ENCODE measurements at regions not wholly inside any gene's neighbourhood (a gene's known extent, or its start where the extent isn't known, plus 50 kb on each side); places are given as distances from the start of the nearest gene placed in this dataset.

DNA sequence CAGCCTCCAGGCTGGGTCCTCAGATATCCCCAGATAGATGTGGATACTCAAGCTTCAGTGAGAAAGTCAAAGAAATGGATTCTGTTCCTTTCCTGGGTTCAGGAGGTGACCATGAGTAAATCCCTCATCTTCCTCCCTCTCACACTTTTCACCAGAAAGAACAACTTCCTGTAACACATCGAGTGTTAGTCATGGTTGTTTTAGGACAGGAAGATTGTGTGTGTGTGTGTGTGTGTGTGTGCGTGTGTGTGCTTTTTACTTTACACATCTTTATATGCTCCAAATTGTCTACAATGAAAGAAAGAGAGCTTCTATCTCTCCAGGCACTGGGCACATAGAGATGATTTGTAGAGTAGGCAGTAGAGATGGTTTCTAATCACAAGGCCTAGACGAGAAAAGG is 139.9 kb downstream of the TBXT start:
- TF ChIP-seq POLR2A (IDR thresholded peaks at IDR 0.05): no peak
- TF ChIP-seq, protein P1, sequence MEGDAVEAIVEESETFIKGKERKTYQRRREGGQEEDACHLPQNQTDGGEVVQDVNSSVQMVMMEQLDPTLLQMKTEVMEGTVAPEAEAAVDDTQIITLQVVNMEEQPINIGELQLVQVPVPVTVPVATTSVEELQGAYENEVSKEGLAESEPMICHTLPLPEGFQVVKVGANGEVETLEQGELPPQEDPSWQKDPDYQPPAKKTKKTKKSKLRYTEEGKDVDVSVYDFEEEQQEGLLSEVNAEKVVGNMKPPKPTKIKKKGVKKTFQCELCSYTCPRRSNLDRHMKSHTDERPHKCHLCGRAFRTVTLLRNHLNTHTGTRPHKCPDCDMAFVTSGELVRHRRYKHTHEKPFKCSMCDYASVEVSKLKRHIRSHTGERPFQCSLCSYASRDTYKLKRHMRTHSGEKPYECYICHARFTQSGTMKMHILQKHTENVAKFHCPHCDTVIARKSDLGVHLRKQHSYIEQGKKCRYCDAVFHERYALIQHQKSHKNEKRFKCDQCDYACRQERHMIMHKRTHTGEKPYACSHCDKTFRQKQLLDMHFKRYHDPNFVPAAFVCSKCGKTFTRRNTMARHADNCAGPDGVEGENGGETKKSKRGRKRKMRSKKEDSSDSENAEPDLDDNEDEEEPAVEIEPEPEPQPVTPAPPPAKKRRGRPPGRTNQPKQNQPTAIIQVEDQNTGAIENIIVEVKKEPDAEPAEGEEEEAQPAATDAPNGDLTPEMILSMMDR (IDR thresholded peaks at IDR 0.05): no peak
- no peak for TF ChIP-seq POLR2AphosphoS5 (IDR thresholded peaks at IDR 0.05)
- H3K36me3 ChIP-seq: no peaks in the 10 kb centered on the region
- no peak overlapping the region for H3K4me3 ChIP-seq
- H3K27ac ChIP-seq: no peak overlapping the region
- WGBS: 57% methylated on average over 3 of the region's 3 CpGs
- intact Hi-C loops (cut with DNase I): no loop called here
- H3K27me3 ChIP-seq (replicated peaks; ENCODE audit: insufficient read depth): peaks cover 3% of the 10 kb centered on the region
- H3K9me3 ChIP-seq: no peaks in the 10 kb centered on the region
- DNase-seq (ENCODE audit: low spot score): no peak
- H3K4me1 ChIP-seq (replicated peaks): no peaks in the 10 kb centered on the region

DNA sequence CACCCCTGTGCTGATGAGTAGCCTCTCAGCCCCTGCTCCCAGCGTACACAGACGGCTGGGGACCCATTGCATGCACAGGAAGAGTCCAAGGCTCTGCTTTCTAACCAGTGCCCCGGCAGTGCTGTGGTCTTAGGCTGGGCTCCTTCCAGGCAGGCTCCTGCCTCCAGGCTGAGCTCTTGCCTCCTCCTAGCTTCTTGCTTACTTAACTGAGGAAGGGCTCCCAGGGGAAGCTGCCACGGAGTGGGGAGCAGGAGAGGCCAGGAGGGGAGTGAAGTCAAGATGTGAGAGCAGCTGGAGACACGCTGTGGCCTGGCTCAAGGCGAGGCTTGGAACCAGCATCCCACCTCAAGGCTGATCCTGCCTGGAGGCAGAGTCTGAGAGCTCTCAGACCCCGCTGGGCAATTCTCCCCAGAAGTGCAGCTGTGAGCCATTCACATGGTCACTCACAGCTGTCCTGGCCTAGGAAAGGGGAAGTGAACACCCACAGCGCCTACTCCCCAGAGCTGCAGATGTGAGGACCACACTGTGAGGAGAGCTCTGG is 141.0 kb downstream of the TBXT start:
- H3K27ac ChIP-seq: no peak overlapping the region
- DNase-seq (ENCODE audit: low spot score): no peak
- 57% methylated on average over 8 of the region's 8 CpGs for WGBS

DNA sequence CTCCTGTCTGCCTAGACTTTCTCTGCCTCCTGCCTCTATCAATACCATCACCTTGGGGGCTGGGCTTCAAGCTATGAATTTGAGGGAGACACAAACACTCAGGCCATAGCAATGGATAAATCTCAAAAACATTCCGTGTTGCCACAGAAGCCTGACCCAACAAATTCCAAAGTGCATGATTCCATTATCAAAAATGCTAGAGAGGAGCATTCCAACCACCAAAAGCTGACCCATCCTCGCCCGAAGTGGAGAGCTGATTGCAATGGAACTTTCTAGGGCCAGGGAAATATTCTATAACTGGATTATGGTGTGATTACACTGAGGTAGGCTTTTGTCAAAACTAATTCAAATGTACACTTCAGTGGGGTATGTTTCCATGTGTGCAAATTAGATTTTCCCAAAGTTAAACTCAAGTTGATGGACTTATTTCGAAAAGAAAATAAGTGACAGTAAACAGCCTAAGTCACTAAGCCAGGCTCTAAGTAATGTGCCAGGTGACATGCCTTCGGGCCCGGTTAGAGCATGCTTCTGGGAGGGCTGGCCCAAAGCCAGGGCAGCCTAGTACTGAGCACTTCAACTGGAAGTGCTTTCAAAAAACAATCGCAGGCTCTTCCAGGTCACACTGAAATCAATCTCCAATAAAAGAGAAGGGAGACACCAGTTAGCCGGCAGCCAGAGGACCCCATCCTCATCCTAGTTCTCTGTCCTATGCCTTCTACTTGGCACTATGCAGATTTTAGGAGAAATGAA is 142.3 kb downstream of the TBXT start:
- TF ChIP-seq, protein P1 (IDR thresholded peaks at IDR 0.05): no peak
- TF ChIP-seq POLR2A (IDR thresholded peaks at IDR 0.05) (no peak), POLR2AphosphoS5 (IDR thresholded peaks at IDR 0.05) (no peak)
- intact Hi-C loops (cut with DNase I): no loop called here
- H3K36me3 ChIP-seq: no peaks in the 10 kb centered on the region
- WGBS: 65% methylated on average over 8 of the region's 8 CpGs
- no peak for DNase-seq (ENCODE audit: low spot score)
- no peak overlapping the region for H3K4me3 ChIP-seq
- H3K9me3 ChIP-seq: no peaks in the 10 kb centered on the region
- no peak overlapping the region for H3K27ac ChIP-seq
- H3K27me3 ChIP-seq (replicated peaks; ENCODE audit: insufficient read depth): peaks cover 3% of the 10 kb centered on the region
- H3K4me1 ChIP-seq (replicated peaks): no peaks in the 10 kb centered on the region

More for the DNA sequence above, 141.0 kb downstream of the TBXT start:
- no peaks in the 10 kb centered on the region for H3K9me3 ChIP-seq
- TF ChIP-seq POLR2A (IDR thresholded peaks at IDR 0.05): no peak
- H3K4me3 ChIP-seq: no peak overlapping the region
- H3K27me3 ChIP-seq (replicated peaks; ENCODE audit: insufficient read depth): peaks cover 3% of the 10 kb centered on the region
- no peaks in the 10 kb centered on the region for H3K4me1 ChIP-seq (replicated peaks)
- no peaks in the 10 kb centered on the region for H3K36me3 ChIP-seq
- intact Hi-C loops (cut with DNase I): no loop called here

DNA sequence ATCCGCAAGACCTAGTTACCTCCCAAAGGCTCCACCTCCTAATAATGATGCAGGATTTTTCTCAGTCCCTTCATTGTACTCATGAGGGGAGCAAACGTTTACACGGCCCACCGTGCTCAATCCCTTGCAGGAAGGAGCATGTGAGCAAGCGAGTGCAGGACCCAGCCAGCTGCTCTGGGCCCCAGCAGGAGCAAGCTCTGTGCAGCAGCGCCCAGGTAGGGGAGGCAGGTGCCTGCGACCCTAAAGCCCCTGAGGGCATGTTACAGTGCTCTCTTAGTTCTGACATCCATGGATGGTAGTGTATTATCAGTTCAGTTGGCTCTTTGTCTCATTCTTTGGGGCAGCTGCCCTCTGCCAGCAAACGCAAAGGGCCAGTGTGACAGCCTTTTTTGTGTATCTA is 143.4 kb downstream of the TBXT start:
- no peak overlapping the region for H3K27ac ChIP-seq
- no peak for DNase-seq (ENCODE audit: low spot score)
- no peaks in the 10 kb centered on the region for H3K4me1 ChIP-seq (replicated peaks)
- H3K27me3 ChIP-seq (replicated peaks; ENCODE audit: insufficient read depth): peaks cover 3% of the 10 kb centered on the region
- intact Hi-C loops (cut with DNase I): no loop called here
- H3K36me3 ChIP-seq: no peaks in the 10 kb centered on the region
- TF ChIP-seq POLR2A (IDR thresholded peaks at IDR 0.05): no peak
- TF ChIP-seq POLR2AphosphoS5 (IDR thresholded peaks at IDR 0.05): no peak
- TF ChIP-seq, protein P1 (IDR thresholded peaks at IDR 0.05): no peak
- H3K9me3 ChIP-seq: no peaks in the 10 kb centered on the region
- H3K4me3 ChIP-seq: no peak overlapping the region
- 74% methylated on average over 8 of the region's 8 CpGs for WGBS

DNA sequence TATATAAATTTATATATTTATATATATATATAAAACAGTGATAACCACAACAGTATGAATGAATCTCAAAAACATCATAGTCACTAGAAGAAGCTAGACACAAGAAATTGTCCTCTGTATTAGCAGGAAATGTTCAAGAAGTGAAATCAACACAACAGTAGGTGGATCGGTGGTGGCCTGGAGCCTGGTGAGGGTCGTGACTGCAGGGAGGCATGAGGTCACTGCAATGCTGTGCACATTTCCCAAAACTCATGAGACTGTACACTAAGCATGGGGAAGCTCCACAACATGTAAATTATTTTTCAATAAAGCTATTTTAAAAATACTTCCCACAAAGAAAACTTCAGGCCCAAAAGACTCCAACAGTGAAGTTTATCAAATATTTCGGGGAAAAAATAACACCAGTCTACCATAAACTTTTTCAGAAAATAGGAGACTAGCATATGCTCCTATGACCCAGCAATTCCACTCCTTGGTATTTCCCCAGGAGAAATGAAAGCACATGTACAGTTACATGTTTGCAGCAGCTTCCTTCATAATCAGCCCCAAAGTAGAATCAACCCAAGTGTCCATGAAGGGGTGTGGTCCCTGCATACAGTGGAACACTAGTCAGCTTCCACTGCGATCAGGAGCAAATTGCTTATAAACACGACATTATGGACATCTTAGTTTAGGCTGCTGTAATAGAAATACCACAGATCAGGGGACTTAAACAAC is 144.2 kb downstream of the TBXT start:
- Histone ChIP-seq H3K27me3 (replicated peaks; ENCODE audit: insufficient read depth) (peaks cover 3% of the 10 kb centered on the region), H3K27ac (no peak overlapping the region), H3K9me3 (no peaks in the 10 kb centered on the region), H3K4me1 (replicated peaks) (no peaks in the 10 kb centered on the region), H3K4me3 (no peak overlapping the region), H3K36me3 (no peaks in the 10 kb centered on the region)
- TF ChIP-seq, protein P1 (IDR thresholded peaks at IDR 0.05): no peak
- TF ChIP-seq POLR2AphosphoS5 (IDR thresholded peaks at IDR 0.05): no peak
- no peak for TF ChIP-seq POLR2A (IDR thresholded peaks at IDR 0.05)
- intact Hi-C loops (cut with DNase I): no loop called here
- no peak for DNase-seq (ENCODE audit: low spot score)
- 89% methylated on average over 5 of the region's 5 CpGs for whole genome bisulfite sequencing

Measured in prostate gland (tissue), 2 donors.